ENCODE measurements at regions not wholly inside any gene's neighbourhood (a gene's known extent, or its start where the extent isn't known, plus 50 kb on each side); places are given as distances from the start of the nearest gene placed in this dataset.

DNA sequence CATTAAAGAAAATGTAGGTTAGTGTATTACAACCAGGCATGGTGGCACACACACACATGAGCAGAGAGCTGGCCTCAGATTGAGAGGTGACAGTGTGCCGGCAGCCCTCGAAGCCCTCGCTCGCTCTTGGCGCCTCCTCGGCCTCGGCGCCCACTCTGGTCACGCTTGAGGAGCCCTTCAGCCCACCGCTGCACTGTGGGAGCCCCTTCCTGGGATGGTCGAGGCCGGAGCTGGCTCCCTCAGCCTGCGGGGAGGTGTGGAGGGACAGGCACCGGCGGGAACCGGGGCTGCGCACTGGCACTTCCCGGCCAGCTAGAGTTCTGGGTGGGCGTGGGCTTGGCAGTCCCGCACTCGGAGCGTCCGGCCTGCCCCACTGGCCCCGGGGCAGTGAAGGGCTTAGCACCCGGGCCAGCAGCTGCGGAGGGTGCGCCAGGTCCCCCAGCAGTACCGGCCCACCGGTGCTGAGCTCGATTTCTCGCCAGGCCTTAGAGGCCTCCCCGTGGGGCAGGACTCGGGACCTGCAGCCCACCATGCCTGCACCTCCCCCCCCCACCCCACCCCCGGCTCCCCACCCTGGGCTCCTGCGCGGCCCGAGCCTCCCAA is 80.4 kb upstream of the TMEM158 start:
- TF ChIP-seq, protein P1, sequence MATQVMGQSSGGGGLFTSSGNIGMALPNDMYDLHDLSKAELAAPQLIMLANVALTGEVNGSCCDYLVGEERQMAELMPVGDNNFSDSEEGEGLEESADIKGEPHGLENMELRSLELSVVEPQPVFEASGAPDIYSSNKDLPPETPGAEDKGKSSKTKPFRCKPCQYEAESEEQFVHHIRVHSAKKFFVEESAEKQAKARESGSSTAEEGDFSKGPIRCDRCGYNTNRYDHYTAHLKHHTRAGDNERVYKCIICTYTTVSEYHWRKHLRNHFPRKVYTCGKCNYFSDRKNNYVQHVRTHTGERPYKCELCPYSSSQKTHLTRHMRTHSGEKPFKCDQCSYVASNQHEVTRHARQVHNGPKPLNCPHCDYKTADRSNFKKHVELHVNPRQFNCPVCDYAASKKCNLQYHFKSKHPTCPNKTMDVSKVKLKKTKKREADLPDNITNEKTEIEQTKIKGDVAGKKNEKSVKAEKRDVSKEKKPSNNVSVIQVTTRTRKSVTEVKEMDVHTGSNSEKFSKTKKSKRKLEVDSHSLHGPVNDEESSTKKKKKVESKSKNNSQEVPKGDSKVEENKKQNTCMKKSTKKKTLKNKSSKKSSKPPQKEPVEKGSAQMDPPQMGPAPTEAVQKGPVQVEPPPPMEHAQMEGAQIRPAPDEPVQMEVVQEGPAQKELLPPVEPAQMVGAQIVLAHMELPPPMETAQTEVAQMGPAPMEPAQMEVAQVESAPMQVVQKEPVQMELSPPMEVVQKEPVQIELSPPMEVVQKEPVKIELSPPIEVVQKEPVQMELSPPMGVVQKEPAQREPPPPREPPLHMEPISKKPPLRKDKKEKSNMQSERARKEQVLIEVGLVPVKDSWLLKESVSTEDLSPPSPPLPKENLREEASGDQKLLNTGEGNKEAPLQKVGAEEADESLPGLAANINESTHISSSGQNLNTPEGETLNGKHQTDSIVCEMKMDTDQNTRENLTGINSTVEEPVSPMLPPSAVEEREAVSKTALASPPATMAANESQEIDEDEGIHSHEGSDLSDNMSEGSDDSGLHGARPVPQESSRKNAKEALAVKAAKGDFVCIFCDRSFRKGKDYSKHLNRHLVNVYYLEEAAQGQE (IDR thresholded peaks at IDR 0.05), result no peak
- TF ChIP-seq POLR2A (IDR thresholded peaks at IDR 0.05; ENCODE audit: low read length) (no peak), MAZ (IDR thresholded peaks at IDR 0.05; ENCODE audit: borderline replicate concordance, low read depth, low read length) (no peak)

All from A549 (cell line).